Fibroblast of lung (primary cell): ENCODE measurements at regions not wholly inside any gene's neighbourhood (a gene's known extent, or its start where the extent isn't known, plus 50 kb on each side); places are given as distances from the start of the nearest gene placed in this dataset.

ENCODE experiments used
- DNase-seq, 2 donors: peaks; one replicate each; pipeline versions ENCODE4 v3.0.0 to v3.0.0-alpha.2; 2010; ENCODE audit warnings: low read depth in 2 of 2
- H2AFZ ChIP-seq: 2 replicates; pipeline ENCODE4 v1.5.1; 2012; ENCODE audit warnings: low read length, control low read depth, inconsistent platforms
- H3K27ac ChIP-seq: 2 replicates; pipeline ENCODE4 v1.5.1; 2011; ENCODE audit warnings: low read length, control low read depth; ENCODE audit not compliant: insufficient read depth
- H3K27me3 ChIP-seq: 2 replicates; pipeline ENCODE4 v1.5.1; 2011; ENCODE audit warnings: mild to moderate bottlenecking, low read length; ENCODE audit not compliant: control insufficient read depth, insufficient read depth
- H3K36me3 ChIP-seq: 2 replicates; pipeline ENCODE4 v1.5.1; 2011; ENCODE audit warnings: low read length; ENCODE audit not compliant: control insufficient read depth, insufficient read depth
- H3K4me1 ChIP-seq: 2 replicates; pipeline ENCODE4 v1.5.1; 2011; ENCODE audit warnings: low read length; ENCODE audit not compliant: control insufficient read depth, insufficient read depth; ENCODE audit errors: extremely low read depth
- H3K4me2 ChIP-seq: 2 replicates; pipeline ENCODE4 v1.5.1; 2011; ENCODE audit warnings: low read length, control low read depth; ENCODE audit not compliant: insufficient read depth; ENCODE audit errors: extremely low read depth
- H3K4me3 ChIP-seq, 4 experiments: fragments of 200-600 bp in 1 of 4; sonication (generic) in 1 of 4; replicated peaks in 1 of 4; 2 replicates each; pipeline ENCODE4 v1.5.1; 2011 to 2016; ENCODE audit warnings: low read length in 4 of 4, low read depth in 3 of 4, mild to moderate bottlenecking in 3 of 4, control low read depth in 2 of 4, inconsistent platforms in 1 of 4, mixed read lengths in 1 of 4; ENCODE audit not compliant: insufficient read depth in 1 of 4; ENCODE audit errors: control extremely low read depth in 1 of 4
- H3K79me2 ChIP-seq: 2 replicates; pipeline ENCODE4 v1.5.1; 2012; ENCODE audit warnings: mild to moderate bottlenecking, low read length, inconsistent platforms; ENCODE audit not compliant: control insufficient read depth, insufficient read depth
- H3K9ac ChIP-seq: 2 replicates; pipeline ENCODE4 v1.5.1; 2011; ENCODE audit warnings: mild to moderate bottlenecking, low read length, control low read depth; ENCODE audit not compliant: insufficient read depth
- H3K9me3 ChIP-seq: 2 replicates; pipeline ENCODE4 v1.5.1; 2012; ENCODE audit warnings: low read depth, low read length; ENCODE audit not compliant: control insufficient read depth, insufficient read depth
- H4K20me1 ChIP-seq: 2 replicates; pipeline ENCODE4 v1.5.1; 2011; ENCODE audit warnings: low read length; ENCODE audit not compliant: control insufficient read depth, insufficient read depth; ENCODE audit errors: extremely low read depth
- CTCF ChIP-seq, 2 donors: IDR thresholded peaks in 1 of 2; conservative IDR thresholded peaks in 1 of 2; 1 replicate in 1 of 2; 2 replicates in 1 of 2; pipeline ENCODE4 v1.5.1; 2011 to 2012; ENCODE audit warnings: low read length in 2 of 2, control low read depth in 1 of 2, inconsistent platforms in 1 of 2, low read depth in 1 of 2, mild to moderate bottlenecking in 1 of 2
- EZH2 ChIP-seq: IDR thresholded peaks from 2 replicates; pipeline ENCODE4 v1.5.1; 2012; ENCODE audit warnings: low read length, control low read depth, mild to moderate bottlenecking; ENCODE audit errors: missing control alignments

DNA sequence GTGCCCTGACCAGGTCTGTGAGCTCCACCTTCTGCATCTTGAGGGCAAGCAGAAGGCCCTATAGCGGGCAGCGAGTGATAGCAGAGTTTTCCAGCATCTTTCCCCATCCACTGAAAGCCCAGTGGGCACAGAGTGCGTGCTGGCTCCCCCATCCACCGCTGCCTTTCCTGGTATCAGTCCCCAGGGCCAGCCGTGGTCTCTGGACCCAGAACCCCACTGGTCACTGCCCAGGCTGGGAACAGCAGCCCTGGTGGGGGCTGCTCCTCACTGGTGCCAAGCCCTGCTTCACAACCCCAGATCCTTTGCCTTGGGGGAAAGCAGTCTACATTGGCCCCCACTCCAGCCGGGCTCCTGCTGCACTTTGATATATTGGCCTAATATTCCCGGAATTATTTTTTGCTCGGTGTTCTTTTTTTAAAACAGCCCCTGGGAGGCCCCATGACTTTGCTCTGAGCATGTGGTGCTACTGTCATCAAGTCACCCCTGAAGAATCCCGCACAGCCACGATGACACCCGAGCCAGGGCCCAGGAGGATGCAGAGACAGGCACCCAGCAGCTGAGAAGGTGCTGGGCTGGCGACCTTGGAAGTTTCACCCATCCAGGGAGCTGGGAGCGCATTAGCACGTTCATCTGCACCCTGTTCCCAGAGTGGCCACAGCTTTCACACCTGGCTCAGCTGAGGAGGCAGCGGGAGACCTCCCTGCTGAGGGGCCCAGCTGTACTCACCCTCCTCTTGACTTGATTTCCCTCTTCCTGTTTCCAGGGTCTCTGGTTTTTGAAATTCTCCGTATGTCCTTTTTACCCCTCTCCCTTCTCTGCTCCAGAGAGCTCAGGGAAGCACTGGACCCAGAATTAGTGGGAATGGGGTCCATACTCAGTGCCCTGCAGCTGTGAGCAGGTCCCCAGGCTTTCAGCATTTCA, 56.9 kb downstream of the KLHDC7A start:
- Histone ChIP-seq H4K20me1 (no peaks in the 10 kb centered on the region), H3K27ac (no peak overlapping the region), H3K79me2 (no peaks in the 10 kb centered on the region), H3K4me2 (no peak overlapping the region), H3K9ac (no peak overlapping the region), H3K27me3 (no peaks in the 10 kb centered on the region), H3K36me3 (no peaks in the 10 kb centered on the region), H3K4me3 (no peak overlapping the region), H3K4me1 (no peaks in the 10 kb centered on the region), H3K9me3 (no peaks in the 10 kb centered on the region), H2AFZ (no peak overlapping the region)
- no peak for TF ChIP-seq EZH2
- TF ChIP-seq CTCF (conservative IDR thresholded peaks at IDR 0.05 in 1 of 2, IDR thresholded peaks at IDR 0.05 in 1 of 2; ENCODE audit: low read depth in 1 of 2, low read length in 2 of 2): no peak
- DNase-seq: no peak

DNA sequence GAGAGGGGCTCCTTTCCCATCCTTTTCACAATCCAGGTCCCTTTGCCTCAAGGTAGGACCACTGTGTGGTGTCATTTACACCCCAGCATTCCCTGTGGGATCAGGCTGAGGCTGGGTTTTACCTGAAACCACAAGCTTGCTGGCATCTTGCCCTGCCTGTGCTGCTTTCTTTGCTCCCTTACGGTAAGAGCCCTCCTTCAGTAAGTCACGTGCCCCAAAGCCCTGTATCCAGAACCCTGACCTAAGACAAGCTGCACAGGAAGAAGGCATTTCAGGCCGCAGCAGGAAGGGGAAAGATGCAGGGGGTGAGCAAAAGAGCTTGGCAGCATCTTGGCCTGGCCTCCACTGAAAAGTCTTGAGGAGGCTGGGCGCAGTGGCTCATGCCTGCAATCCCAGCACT, 58.4 kb downstream of the KLHDC7A start:
- TF ChIP-seq CTCF (conservative IDR thresholded peaks at IDR 0.05 in 1 of 2, IDR thresholded peaks at IDR 0.05 in 1 of 2; ENCODE audit: low read depth in 1 of 2, low read length in 2 of 2) (no peak), EZH2 (no peak)
- Histone ChIP-seq H3K4me1 (no peaks in the 10 kb centered on the region), H3K27me3 (no peaks in the 10 kb centered on the region), H3K36me3 (no peaks in the 10 kb centered on the region), H3K27ac (no peak overlapping the region), H2AFZ (no peak overlapping the region), H3K79me2 (no peaks in the 10 kb centered on the region), H3K9ac (no peak overlapping the region), H3K4me3 (no peak overlapping the region), H4K20me1 (no peaks in the 10 kb centered on the region), H3K9me3 (no peaks in the 10 kb centered on the region), H3K4me2 (no peak overlapping the region)
- DNase-seq: no peak

DNA sequence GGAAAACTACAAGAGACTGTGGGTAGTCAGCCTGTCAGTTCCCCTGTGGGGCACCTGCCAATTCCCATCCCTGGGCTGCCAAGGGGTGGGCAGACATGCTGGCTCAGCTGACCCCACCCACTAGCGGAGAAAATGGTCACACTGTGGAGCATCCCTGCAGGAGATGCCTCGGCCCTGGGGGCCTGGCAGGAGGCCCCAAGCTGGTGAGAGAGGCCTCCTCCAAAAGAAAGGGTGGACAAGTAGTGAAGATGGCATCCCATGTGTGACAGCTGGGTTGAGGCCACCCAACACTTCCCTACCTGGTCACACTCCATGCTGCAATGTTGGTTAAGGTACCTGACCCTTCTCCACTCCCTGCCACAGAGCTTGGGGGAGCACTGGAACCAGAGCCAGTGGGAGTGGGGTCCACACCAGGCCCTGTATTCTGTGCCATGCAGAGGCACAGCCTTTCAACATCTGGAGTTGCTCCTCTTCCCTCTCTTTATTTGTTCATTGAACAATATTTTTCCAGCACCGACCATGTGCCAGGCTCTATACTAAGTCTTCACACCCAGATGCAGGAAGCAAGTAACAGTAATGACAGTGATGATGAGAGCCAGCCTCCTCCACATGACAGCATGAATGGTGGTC, 59.5 kb downstream of the KLHDC7A start:
- Histone ChIP-seq H2AFZ (no peak overlapping the region), H3K4me3 (no peak overlapping the region), H3K27ac (no peak overlapping the region), H3K36me3 (no peaks in the 10 kb centered on the region), H3K4me2 (no peak overlapping the region), H3K79me2 (no peaks in the 10 kb centered on the region), H3K9ac (no peak overlapping the region), H3K4me1 (no peaks in the 10 kb centered on the region), H3K27me3 (no peaks in the 10 kb centered on the region), H4K20me1 (no peaks in the 10 kb centered on the region), H3K9me3 (no peaks in the 10 kb centered on the region)
- no peak for DNase-seq
- TF ChIP-seq CTCF (conservative IDR thresholded peaks at IDR 0.05 in 1 of 2, IDR thresholded peaks at IDR 0.05 in 1 of 2; ENCODE audit: low read depth in 1 of 2, low read length in 2 of 2) (no peak), EZH2 (no peak)
